ENCODE measurements at regions not wholly inside any gene's neighbourhood (a gene's known extent, or its start where the extent isn't known, plus 50 kb on each side); places are given as distances from the start of the nearest gene placed in this dataset.

- no peaks in the 10 kb centered on the region for H3K4me1 Mint-ChIP-seq (ENCODE audit: low read depth, unreplicated experiment)
- H3K27me3 Mint-ChIP-seq (ENCODE audit: unreplicated experiment) = peaks cover 96% of the 10 kb centered on the region
- no peaks in the 10 kb centered on the region for H3K9me3 Mint-ChIP-seq (ENCODE audit: low read depth, unreplicated experiment)
- H3K4me3 Mint-ChIP-seq (ENCODE audit: low read depth, unreplicated experiment) = no peak overlapping the region
- intact Hi-C loops (cut with micrococcal nuclease; ENCODE audit: unreplicated experiment) = no loop called here
- CTCF ChIA-PET = no interaction called here
- no peaks in the 10 kb centered on the region for H3K36me3 Mint-ChIP-seq (ENCODE audit: insufficient read depth, unreplicated experiment)
- BruUV-seq (replicated peaks) = no TSS peak
- DNase-seq = no peak
- TF ChIP-seq CTCF (IDR thresholded peaks at IDR 0.05; ENCODE audit: unreplicated experiment) = no peak
- H3K27ac Mint-ChIP-seq (ENCODE audit: unreplicated experiment) = no peak overlapping the region
Observed at GRCh38 chr3:13207975-13208705, 134.9 kb upstream of the IQSEC1 start.

- Mint-ChIP-seq H3K36me3 (ENCODE audit: insufficient read depth, unreplicated experiment) (no peaks in the 10 kb centered on the region), H3K9me3 (ENCODE audit: low read depth, unreplicated experiment) (no peaks in the 10 kb centered on the region), H3K27me3 (ENCODE audit: unreplicated experiment) (peaks cover 96% of the 10 kb centered on the region), H3K4me3 (ENCODE audit: low read depth, unreplicated experiment) (no peak overlapping the region), H3K27ac (ENCODE audit: unreplicated experiment) (no peak overlapping the region), H3K4me1 (ENCODE audit: low read depth, unreplicated experiment) (no peaks in the 10 kb centered on the region)
- DNase-seq = no peak
- intact Hi-C loops (cut with micrococcal nuclease; ENCODE audit: unreplicated experiment) = no loop called here
- CTCF ChIA-PET = no interaction called here
- TF ChIP-seq CTCF (IDR thresholded peaks at IDR 0.05; ENCODE audit: unreplicated experiment) = no peak
- BruUV-seq (replicated peaks) = no TSS peak
Observed at GRCh38 chr3:13207578-13207922, 134.3 kb upstream of the IQSEC1 start.

GRCh38 chr3:13206799-13207577 is 133.8 kb upstream of the IQSEC1 start:
- intact Hi-C loops (cut with micrococcal nuclease; ENCODE audit: unreplicated experiment) = no loop called here
- H3K36me3 Mint-ChIP-seq (ENCODE audit: insufficient read depth, unreplicated experiment) = no peaks in the 10 kb centered on the region
- peaks cover 96% of the 10 kb centered on the region for H3K27me3 Mint-ChIP-seq (ENCODE audit: unreplicated experiment)
- TF ChIP-seq CTCF (IDR thresholded peaks at IDR 0.05; ENCODE audit: unreplicated experiment) = no peak
- DNase-seq = no peak
- CTCF ChIA-PET = no interaction called here
- BruUV-seq (replicated peaks) = no TSS peak
- H3K27ac Mint-ChIP-seq (ENCODE audit: unreplicated experiment) = no peak overlapping the region
- H3K9me3 Mint-ChIP-seq (ENCODE audit: low read depth, unreplicated experiment) = no peaks in the 10 kb centered on the region
- no peak overlapping the region for H3K4me3 Mint-ChIP-seq (ENCODE audit: low read depth, unreplicated experiment)
- H3K4me1 Mint-ChIP-seq (ENCODE audit: low read depth, unreplicated experiment) = no peaks in the 10 kb centered on the region

GRCh38 chr3:13205567-13206143 is 132.4 kb upstream of the IQSEC1 start:
- intact Hi-C loops (cut with micrococcal nuclease; ENCODE audit: unreplicated experiment) = no loop called here
- H3K4me3 Mint-ChIP-seq (ENCODE audit: low read depth, unreplicated experiment) = no peak overlapping the region
- TF ChIP-seq CTCF (IDR thresholded peaks at IDR 0.05; ENCODE audit: unreplicated experiment) = no peak
- CTCF ChIA-PET = interaction anchor here (0.7 kb wide), 1 partner anchor 105 kb away, joined by 6 read pairs; no protein-coding TSS in a partner anchor
- H3K4me1 Mint-ChIP-seq (ENCODE audit: low read depth, unreplicated experiment) = no peaks in the 10 kb centered on the region
- no peak for DNase-seq
- H3K27ac Mint-ChIP-seq (ENCODE audit: unreplicated experiment) = no peak overlapping the region
- H3K36me3 Mint-ChIP-seq (ENCODE audit: insufficient read depth, unreplicated experiment) = no peaks in the 10 kb centered on the region
- peaks cover 89% of the 10 kb centered on the region for H3K27me3 Mint-ChIP-seq (ENCODE audit: unreplicated experiment)
- BruUV-seq (replicated peaks) = no TSS peak
- H3K9me3 Mint-ChIP-seq (ENCODE audit: low read depth, unreplicated experiment) = no peaks in the 10 kb centered on the region
